K562 (cell line): ENCODE measurements at regions not wholly inside any gene's neighbourhood (a gene's known extent, or its start where the extent isn't known, plus 50 kb on each side); places are given as distances from the start of the nearest gene placed in this dataset.

Source experiments
- ATAC-seq: fragments of 200-7000 bp; cut with Tn5 transposase; 3 replicates; pipeline ENCODE4 v1.9.1; 2020; ENCODE audit warnings: moderate library complexity
- BruUV-seq: library from RNA; stranded (reverse); fragments of 400-500 nt; replicated peaks from 2 replicates; lab custom pipeline; 2021; lab: Mats Ljungman, UMichigan
- CTCF ChIA-PET: fragments of 300-600 bp; formaldehyde crosslinking; extraction: SDS; loops from one replicate; lab custom pipeline; 2021; ENCODE audit warnings: low intra/inter-chr PET ratio; lab: Yijun Ruan, JAX
- POLR2A ChIA-PET: fragments of 300-600, 350-650 bp; sonication (Branson Sonifier 250); formaldehyde crosslinking; extraction: SDS; loops from one replicate; lab custom pipeline; 2021; ENCODE audit warnings: antibody characterized with exemption, inconsistent platforms; lab: Yijun Ruan, JAX
- DNase-seq, 4 experiments: peaks; one replicate each; pipeline versions ENCODE4 v3.0.0 to v3.0.0-alpha.2; 2011 to 2018; ENCODE audit warnings: low spot score in 3 of 4, mixed read lengths in 3 of 4; ENCODE audit errors: extremely low read depth in 1 of 4
- FAIRE-seq: peaks from 2 replicates; lab custom pipeline; 2011; peaks lifted over from hg19 to GRCh38; lab: Jason Lieb, UNC
- H2AFZ ChIP-seq: 2 replicates; pipeline ENCODE4 v1.6.0; 2011; ENCODE audit warnings: low read depth, low read length, control low read depth, inconsistent platforms
- H3K27ac ChIP-seq: fragments of 200-600 bp; 3 replicates; pipeline ENCODE4 v1.8.0; 2011; ENCODE audit warnings: low read depth, mild to moderate bottlenecking, control low read depth, inconsistent platforms, low read length, moderate library complexity, mixed read lengths; ENCODE audit errors: extremely low read depth
- H3K27me3 ChIP-seq, 2 experiments: fragments of 300-600 bp in 1 of 2; 2 replicates in 1 of 2; 3 replicates in 1 of 2; pipeline versions ENCODE4 v1.6.0 to v1.8.0; 2011; ENCODE audit warnings: inconsistent platforms in 2 of 2, low read length in 2 of 2, mild to moderate bottlenecking in 1 of 2, mixed read lengths in 1 of 2, moderate library complexity in 1 of 2; ENCODE audit not compliant: control insufficient read depth in 2 of 2, insufficient read depth in 2 of 2
- H3K36me3 ChIP-seq: fragments of 300-600 bp; 3 replicates; pipeline ENCODE4 v1.8.0; 2011; ENCODE audit warnings: mild to moderate bottlenecking, low read length, inconsistent platforms; ENCODE audit not compliant: control insufficient read depth, insufficient read depth
- H3K4me1 ChIP-seq, 2 experiments: fragments of 200-600 bp in 1 of 2; replicated peaks in 1 of 2; 2 replicates in 1 of 2; 3 replicates in 1 of 2; pipeline versions ENCODE4 v1.5.1 to v1.8.0; 2011; ENCODE audit warnings: inconsistent platforms in 2 of 2, low read length in 2 of 2, mild to moderate bottlenecking in 1 of 2, mixed read lengths in 1 of 2, moderate library complexity in 1 of 2; ENCODE audit not compliant: control insufficient read depth in 2 of 2, insufficient read depth in 2 of 2
- H3K4me2 ChIP-seq: 2 replicates; pipeline ENCODE4 v1.6.1; 2011; ENCODE audit warnings: low read length, control low read depth, inconsistent platforms, mixed read lengths; ENCODE audit not compliant: insufficient read depth
- H3K4me3 ChIP-seq: fragments of 200-600 bp; sonication (generic), shearing (Covaris generic); 2 replicates; pipeline ENCODE4 v1.5.1; 2016; ENCODE audit warnings: control low read depth, inconsistent platforms
- H3K79me2 ChIP-seq: fragments of 200-600 bp; 3 replicates; pipeline ENCODE4 v1.8.0; 2011; ENCODE audit warnings: low read length, inconsistent platforms; ENCODE audit not compliant: control insufficient read depth, insufficient read depth
- H3K9ac ChIP-seq, 2 experiments: 2 replicates each; pipeline versions ENCODE4 v1.6.0 to v1.6.1; 2011; ENCODE audit warnings: low read depth in 2 of 2, low read length in 2 of 2, control low read depth in 1 of 2, inconsistent platforms in 1 of 2, mild to moderate bottlenecking in 1 of 2, mixed read lengths in 1 of 2; ENCODE audit not compliant: insufficient read depth in 1 of 2
- H3K9me1 ChIP-seq: one replicate; pipeline ENCODE4 v1.6.0; 2011; ENCODE audit warnings: inconsistent platforms, mild to moderate bottlenecking, low read length, moderate library complexity; ENCODE audit not compliant: control insufficient read depth, insufficient read depth
- H3K9me3 ChIP-seq: replicated peaks from 2 replicates; pipeline ENCODE4 v1.5.1; 2011; ENCODE audit warnings: low read depth, low read length, inconsistent platforms; ENCODE audit not compliant: control insufficient read depth, insufficient read depth
- H4K20me1 ChIP-seq: replicated peaks from 2 replicates; pipeline ENCODE4 v1.6.1; 2011; ENCODE audit warnings: low read length, inconsistent platforms, mixed read lengths; ENCODE audit not compliant: control insufficient read depth, insufficient read depth
- CEBPG ChIP-seq, 3 experiments: fragments of 200-800 bp in 1 of 3; sonication (Bioruptor generic) in 1 of 3; sonication (generic) in 1 of 3; formaldehyde crosslinking in 1 of 3; IDR thresholded peaks in 2 of 3; conservative IDR thresholded peaks in 1 of 3; 2 replicates each; pipeline versions ENCODE4 v1.6.1 to v1.8.0; 2016 to 2022; ENCODE audit warnings: missing compliant biosample characterization in 2 of 3, missing genetic modification characterization in 2 of 3, mild to moderate bottlenecking in 1 of 3, missing genetic modification reagents in 1 of 3
- FOXO4 ChIP-seq: fragments of 450-650 bp; formaldehyde crosslinking; IDR thresholded peaks from 2 replicates; pipeline ENCODE4 v1.4.0; 2020; ENCODE audit warnings: mild to moderate bottlenecking, moderate library complexity
- WGBS: fragments of 100-300 bp; shearing (Covaris generic); methylation state at CpG from one replicate; pipeline ENCODE4 v1.1.6; 2016; ENCODE audit warnings: low coverage, mixed read lengths; ENCODE audit not compliant: insufficient coverage; ENCODE audit errors: missing lambda C conversion rate; 5-methylcytosine and 5-hydroxymethylcytosine counted together
- in situ Hi-C: fragments of 300-500 bp; cut with MboI; formaldehyde crosslinking; loops from 4 replicates; pipeline ENCODE4 v1.15.0; 2018; ENCODE audit warnings: inconsistent platforms, mixed read lengths
- intact Hi-C: fragments of 100-400 bp; cut with micrococcal nuclease; formaldehyde crosslinking; loops from 2 replicates; pipeline ENCODE4 v1.14.2; 2022

- ATAC-seq (no peak), DNase-seq (no peak), FAIRE-seq (no peak)
- Histone ChIP-seq H3K9me3 (no peaks in the 10 kb centered on the region; the same call in 1 of the 2 replicates), H3K27me3 (no peaks in the 10 kb centered on the region), H3K9ac (no peak overlapping the region), H3K36me3 (no peaks in the 10 kb centered on the region), H3K27ac (no peak overlapping the region), H3K9me1 (no peaks in the 10 kb centered on the region), H3K4me2 (no peak overlapping the region), H3K79me2 (no peaks in the 10 kb centered on the region), H3K4me3 (no peak overlapping the region), H3K4me1 (no peaks in the 10 kb centered on the region), H4K20me1 (no peaks in the 10 kb centered on the region), H2AFZ (no peak overlapping the region)
- intact Hi-C loops = no loop called here
- TF ChIP-seq FOXO4 (CRISPR knock-in tag) = no peak
- no peak for TF ChIP-seq CEBPG (CRISPR knock-in tag; IDR thresholded peaks at IDR 0.05)
- TF ChIP-seq CEBPG (tag; conservative IDR thresholded peaks at IDR 0.05 in 1 of 2, IDR thresholded peaks at IDR 0.05 in 1 of 2) = peak in 1 of 2 experiments; percentile 81; a peak in 3 of 4 replicates
- in situ Hi-C loops = loop anchor here (25.0 kb wide), 1 partner anchor 1990 kb away; no protein-coding TSS in a partner anchor
- no TSS peak for BruUV-seq
- POLR2A ChIA-PET = no interaction called here
- CTCF ChIA-PET = no interaction called here
- 5% methylated on average over 4 of the region's 4 CpGs for WGBS
Observed at GRCh38 chr7:17697128-17697881, 243.0 kb downstream of the SNX13 start.
